HCT116 (cell line): ENCODE measurements at regions not wholly inside any gene's neighbourhood (a gene's known extent, or its start where the extent isn't known, plus 50 kb on each side); places are given as distances from the start of the nearest gene placed in this dataset.

Source experiments
- EZH2 ChIP-seq: fragments of 200-600 bp; sonication (generic); IDR thresholded peaks from 2 replicates; pipeline ENCODE4 v1.6.1; 2017; ENCODE audit warnings: antibody characterized with exemption, mixed run types
- TF ChIP-seq, protein P1 (sequence below), 3 experiments: fragments of 200-600 bp in 1 of 3; sonication (generic) in 1 of 3; IDR thresholded peaks in 2 of 3; conservative IDR thresholded peaks in 1 of 3; 2 replicates each; pipeline ENCODE4 v1.5.1; 2012 to 2017; ENCODE audit warnings: low read depth in 2 of 3, low read length in 2 of 3, antibody characterized with exemption in 1 of 3, borderline replicate concordance in 1 of 3, control low read depth in 1 of 3, mild to moderate bottlenecking in 1 of 3, mixed read lengths in 1 of 3, mixed run types in 1 of 3, moderate library complexity in 1 of 3; ENCODE audit not compliant: insufficient read depth in 1 of 3

DNA sequence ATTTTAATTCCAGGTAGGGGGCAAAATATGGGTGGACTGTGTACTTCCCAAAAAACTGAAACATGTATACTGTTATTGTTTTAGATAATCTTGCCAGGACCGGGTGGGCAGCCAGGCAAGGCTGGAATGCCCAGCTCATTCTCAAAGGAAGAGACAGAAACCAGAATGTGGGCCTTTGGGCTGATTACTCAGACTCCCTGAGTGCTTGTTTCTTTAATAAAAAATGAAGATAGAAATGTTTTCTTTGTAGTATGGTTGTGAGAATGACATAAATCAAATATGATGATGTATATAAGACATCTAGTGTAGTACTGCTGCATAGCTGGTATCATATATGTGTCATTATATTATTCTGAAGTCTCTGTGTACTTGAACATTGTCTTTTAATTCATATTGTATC is 231.6 kb upstream of the NT5C1B start:
- TF ChIP-seq, protein P1, sequence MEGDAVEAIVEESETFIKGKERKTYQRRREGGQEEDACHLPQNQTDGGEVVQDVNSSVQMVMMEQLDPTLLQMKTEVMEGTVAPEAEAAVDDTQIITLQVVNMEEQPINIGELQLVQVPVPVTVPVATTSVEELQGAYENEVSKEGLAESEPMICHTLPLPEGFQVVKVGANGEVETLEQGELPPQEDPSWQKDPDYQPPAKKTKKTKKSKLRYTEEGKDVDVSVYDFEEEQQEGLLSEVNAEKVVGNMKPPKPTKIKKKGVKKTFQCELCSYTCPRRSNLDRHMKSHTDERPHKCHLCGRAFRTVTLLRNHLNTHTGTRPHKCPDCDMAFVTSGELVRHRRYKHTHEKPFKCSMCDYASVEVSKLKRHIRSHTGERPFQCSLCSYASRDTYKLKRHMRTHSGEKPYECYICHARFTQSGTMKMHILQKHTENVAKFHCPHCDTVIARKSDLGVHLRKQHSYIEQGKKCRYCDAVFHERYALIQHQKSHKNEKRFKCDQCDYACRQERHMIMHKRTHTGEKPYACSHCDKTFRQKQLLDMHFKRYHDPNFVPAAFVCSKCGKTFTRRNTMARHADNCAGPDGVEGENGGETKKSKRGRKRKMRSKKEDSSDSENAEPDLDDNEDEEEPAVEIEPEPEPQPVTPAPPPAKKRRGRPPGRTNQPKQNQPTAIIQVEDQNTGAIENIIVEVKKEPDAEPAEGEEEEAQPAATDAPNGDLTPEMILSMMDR (IDR thresholded peaks at IDR 0.05 in 2 of 3, conservative IDR thresholded peaks at IDR 0.05 in 1 of 3; ENCODE audit: borderline replicate concordance in 1 of 3, insufficient read depth in 1 of 3, low read depth in 2 of 3, low read length in 2 of 3), result no peak
- TF ChIP-seq EZH2, result no peak
